HEK293 (cell line): ENCODE measurements at regions not wholly inside any gene's neighbourhood (a gene's known extent, or its start where the extent isn't known, plus 50 kb on each side); places are given as distances from the start of the nearest gene placed in this dataset.

ENCODE experiments used
- CTCF ChIA-PET: fragments of 350-600 bp; formaldehyde crosslinking; extraction: SDS; loops from one replicate; lab custom pipeline; 2021; ENCODE audit warnings: antibody characterized with exemption; lab: Yijun Ruan, JAX
- POLR2A ChIA-PET: fragments of 300-600 bp; formaldehyde crosslinking; extraction: SDS; loops from one replicate; lab custom pipeline; 2020; ENCODE audit warnings: antibody characterized with exemption, inconsistent platforms; lab: Yijun Ruan, JAX
- H3K27ac ChIP-seq: fragments of 200-500 bp; sonication (Bioruptor generic); 2 replicates; pipeline ENCODE4 v1.5.1; 2014; ENCODE audit warnings: low read depth, low read length, control low read depth, inconsistent platforms; ENCODE audit errors: extremely low read depth
- H3K36me3 ChIP-seq, 2 experiments: fragments of 200-500 bp in 1 of 2; sonication (Bioruptor generic) in 1 of 2; 1 replicate in 1 of 2; 2 replicates in 1 of 2; pipeline ENCODE4 v1.5.1; 2014 to 2017; ENCODE audit warnings: inconsistent platforms in 2 of 2, low read length in 2 of 2; ENCODE audit not compliant: control insufficient read depth in 2 of 2, insufficient read depth in 1 of 2
- H3K4me1 ChIP-seq: fragments of 200-500 bp; sonication (Bioruptor generic); 2 replicates; pipeline ENCODE4 v1.5.1; 2014; ENCODE audit warnings: mild to moderate bottlenecking, low read length, inconsistent platforms; ENCODE audit not compliant: control insufficient read depth, insufficient read depth
- H3K4me3 ChIP-seq: 2 replicates; pipeline ENCODE4 v1.5.1; 2011; ENCODE audit warnings: low read depth, mild to moderate bottlenecking, control low read depth, low read length, moderate library complexity
- H3K9me3 ChIP-seq: fragments of 200-500 bp; sonication (Bioruptor generic); 2 replicates; pipeline ENCODE4 v1.5.1; 2014; ENCODE audit warnings: low read depth, low read length, inconsistent platforms; ENCODE audit not compliant: control insufficient read depth, insufficient read depth
- GLIS1 ChIP-seq: fragments of 450-650 bp; formaldehyde crosslinking; IDR thresholded peaks from 2 replicates; pipeline ENCODE4 v1.5.1; 2016; ENCODE audit warnings: missing biosample characterization, missing genetic modification characterization
- HIC1 ChIP-seq: fragments of 450-650 bp; formaldehyde crosslinking; IDR thresholded peaks from 2 replicates; pipeline ENCODE4 v1.5.1; 2016; ENCODE audit warnings: missing biosample characterization, missing genetic modification characterization
- KLF1 ChIP-seq: fragments of 450-650 bp; formaldehyde crosslinking; IDR thresholded peaks from 2 replicates; pipeline ENCODE4 v1.5.1; 2016; ENCODE audit warnings: missing biosample characterization, missing genetic modification characterization
- OVOL3 ChIP-seq: fragments of 450-650 bp; formaldehyde crosslinking; IDR thresholded peaks from 2 replicates; pipeline ENCODE4 v1.5.1; 2016; ENCODE audit warnings: missing biosample characterization, missing genetic modification characterization
- RBAK ChIP-seq: fragments of 450-650 bp; formaldehyde crosslinking; IDR thresholded peaks from 2 replicates; pipeline ENCODE4 v1.5.1; 2016; ENCODE audit warnings: missing biosample characterization, missing genetic modification characterization
- SALL2 ChIP-seq: fragments of 450-650 bp; formaldehyde crosslinking; IDR thresholded peaks from 2 replicates; pipeline ENCODE4 v1.5.0; 2017; ENCODE audit warnings: missing biosample characterization, mild to moderate bottlenecking, missing genetic modification characterization, borderline replicate concordance
- YY2 ChIP-seq: fragments of 450-650 bp; formaldehyde crosslinking; IDR thresholded peaks from 2 replicates; pipeline ENCODE4 v1.5.1; 2016; ENCODE audit warnings: missing biosample characterization, missing genetic modification characterization
- ZBTB11 ChIP-seq: fragments of 450-650 bp; formaldehyde crosslinking; conservative IDR thresholded peaks from 2 replicates; pipeline ENCODE4 v1.5.1; 2016; ENCODE audit warnings: low read depth, missing biosample characterization, missing genetic modification characterization
- ZEB2 ChIP-seq: fragments of 450-650 bp; formaldehyde crosslinking; IDR thresholded peaks from 2 replicates; pipeline ENCODE4 v1.5.1; 2016; ENCODE audit warnings: missing biosample characterization, missing genetic modification characterization
- ZNF146 ChIP-seq: fragments of 450-650 bp; formaldehyde crosslinking; IDR thresholded peaks from 2 replicates; pipeline ENCODE4 v1.5.1; 2016; ENCODE audit warnings: missing biosample characterization, missing genetic modification characterization
- ZNF16 ChIP-seq: fragments of 450-650 bp; formaldehyde crosslinking; IDR thresholded peaks from 2 replicates; pipeline ENCODE4 v1.5.1; 2016; ENCODE audit warnings: low read depth, missing biosample characterization, missing genetic modification characterization
- ZNF174 ChIP-seq: fragments of 450-650 bp; formaldehyde crosslinking; IDR thresholded peaks from 2 replicates; pipeline ENCODE4 v1.5.0; 2017; ENCODE audit warnings: missing biosample characterization, mild to moderate bottlenecking, missing genetic modification characterization
- ZNF223 ChIP-seq: fragments of 450-650 bp; formaldehyde crosslinking; IDR thresholded peaks from 2 replicates; pipeline ENCODE4 v1.5.1; 2016; ENCODE audit warnings: missing biosample characterization, missing genetic modification characterization
- ZNF610 ChIP-seq: fragments of 450-650 bp; formaldehyde crosslinking; IDR thresholded peaks from 2 replicates; pipeline ENCODE4 v1.5.1; 2016; ENCODE audit warnings: missing biosample characterization, missing genetic modification characterization, borderline replicate concordance
- ZNF645 ChIP-seq: fragments of 450-650 bp; formaldehyde crosslinking; IDR thresholded peaks from 2 replicates; pipeline ENCODE4; 2016; ENCODE audit warnings: missing biosample characterization, missing genetic modification characterization
- ZNF768 ChIP-seq: fragments of 450-650 bp; formaldehyde crosslinking; IDR thresholded peaks from 2 replicates; pipeline ENCODE4 v1.5.1; 2018; ENCODE audit warnings: missing biosample characterization, mild to moderate bottlenecking, missing genetic modification characterization
- ZSCAN18 ChIP-seq: fragments of 450-650 bp; formaldehyde crosslinking; IDR thresholded peaks from 2 replicates; pipeline ENCODE4 v1.5.1; 2016; ENCODE audit warnings: missing biosample characterization, missing genetic modification characterization
- ZSCAN30 ChIP-seq: fragments of 450-650 bp; IDR thresholded peaks from 2 replicates; pipeline ENCODE4 v1.5.1; 2018; ENCODE audit warnings: missing biosample characterization, mild to moderate bottlenecking, missing genetic modification characterization, moderate library complexity

GRCh38 chr1:2887941-2888855 is 86.7 kb upstream of the TTC34 start:
- H3K27ac ChIP-seq = no peak overlapping the region
- no peaks in the 10 kb centered on the region for H3K36me3 ChIP-seq
- no peaks in the 10 kb centered on the region for H3K4me1 ChIP-seq
- POLR2A ChIA-PET = no interaction called here
- H3K4me3 ChIP-seq = no peak overlapping the region
- CTCF ChIA-PET = no interaction called here
- no peaks in the 10 kb centered on the region for H3K9me3 ChIP-seq
- TF ChIP-seq ZBTB11 = no peak
- no peak for TF ChIP-seq YY2 (tag by site-specific recombination)
- no peak for TF ChIP-seq RBAK (tag by site-specific recombination)
- TF ChIP-seq ZEB2 (tag by site-specific recombination) = no peak
- TF ChIP-seq ZSCAN18 (tag by site-specific recombination) = no peak
- no peak for TF ChIP-seq GLIS1
- no peak for TF ChIP-seq KLF1
- no peak for TF ChIP-seq ZNF223
- no peak for TF ChIP-seq ZNF645 (tag by site-specific recombination)
- no peak for TF ChIP-seq ZNF768 (tag by site-specific recombination)
- TF ChIP-seq ZSCAN30 (tag by site-specific recombination) = no peak
- TF ChIP-seq HIC1 (tag by site-specific recombination) = no peak
- TF ChIP-seq ZNF16 (tag by site-specific recombination) = no peak
- no peak for TF ChIP-seq ZNF146 (tag by site-specific recombination)
- TF ChIP-seq OVOL3 (tag by site-specific recombination) = no peak
- TF ChIP-seq ZNF610 (tag by site-specific recombination) = no peak
- TF ChIP-seq ZNF174 (tag by site-specific recombination) = no peak
- no peak for TF ChIP-seq SALL2
